Liver (tissue), 8 donors: ENCODE measurements at regions not wholly inside any gene's neighbourhood (a gene's known extent, or its start where the extent isn't known, plus 50 kb on each side); places are given as distances from the start of the nearest gene placed in this dataset.

Experiments used
- DNase-seq: peaks from one replicate; pipeline ENCODE4 v3.0.0-alpha.2; 2017; ENCODE audit warnings: low spot score
- H3K27ac ChIP-seq, 2 donors: one replicate each; pipeline ENCODE4 v1.7.0; 2013; ENCODE audit warnings: inconsistent platforms in 2 of 2, low read length in 2 of 2, control low read depth in 1 of 2, low read depth in 1 of 2, mild to moderate bottlenecking in 1 of 2
- H3K27me3 ChIP-seq, 4 donors: one replicate each; pipeline versions ENCODE4 v1.6.1 to v1.7.0; 2013; ENCODE audit warnings: low read length in 3 of 4, inconsistent platforms in 1 of 4, mild to moderate bottlenecking in 1 of 4, moderate library complexity in 1 of 4; ENCODE audit not compliant: control insufficient read depth in 4 of 4, insufficient read depth in 4 of 4
- H3K36me3 ChIP-seq, 4 donors: one replicate each; pipeline versions ENCODE4 v1.6.1 to v1.7.0; 2013; ENCODE audit warnings: low read length in 3 of 4, mild to moderate bottlenecking in 3 of 4, low read depth in 1 of 4, moderate library complexity in 1 of 4; ENCODE audit not compliant: control insufficient read depth in 4 of 4, insufficient read depth in 3 of 4
- H3K4me1 ChIP-seq, 4 donors: one replicate each; pipeline versions ENCODE4 v1.6.1 to v1.7.0; 2013; ENCODE audit warnings: low read length in 3 of 4, mild to moderate bottlenecking in 3 of 4, moderate library complexity in 1 of 4; ENCODE audit not compliant: control insufficient read depth in 4 of 4, insufficient read depth in 4 of 4
- H3K4me3 ChIP-seq, 3 donors: one replicate each; pipeline versions ENCODE4 v1.6.1 to v1.7.0; 2013; ENCODE audit warnings: low read length in 3 of 3, control low read depth in 1 of 3, low read depth in 1 of 3, mild to moderate bottlenecking in 1 of 3
- H3K9ac ChIP-seq, 2 donors: one replicate each; pipeline ENCODE4 v1.7.0; 2013; ENCODE audit warnings: low read length in 2 of 2, mild to moderate bottlenecking in 2 of 2, moderate library complexity in 2 of 2, control low read depth in 1 of 2, low read depth in 1 of 2
- H3K9me3 ChIP-seq, 4 donors: one replicate each; pipeline versions ENCODE4 v1.6.1 to v1.7.0; 2013; ENCODE audit warnings: low read length in 3 of 4; ENCODE audit not compliant: control insufficient read depth in 4 of 4
- EGR1 ChIP-seq, 2 donors: IDR thresholded peaks; 2 replicates each; pipeline ENCODE4 v1.6.1; 2016 to 2018; ENCODE audit warnings: antibody characterized with exemption in 2 of 2, low read depth in 2 of 2
- GABPA ChIP-seq, 2 donors: IDR thresholded peaks in 1 of 2; conservative IDR thresholded peaks in 1 of 2; 2 replicates each; pipeline ENCODE4 v1.6.1; 2016; ENCODE audit warnings: antibody characterized with exemption in 2 of 2, mild to moderate bottlenecking in 1 of 2, moderate library complexity in 1 of 2
- JUND ChIP-seq, 2 donors: IDR thresholded peaks; 2 replicates each; pipeline ENCODE4 v1.6.1; 2016; ENCODE audit warnings: antibody characterized with exemption in 2 of 2
- NR2F2 ChIP-seq: IDR thresholded peaks from 2 replicates; pipeline ENCODE4 v1.6.1; 2016; ENCODE audit warnings: antibody characterized with exemption
- SP1 ChIP-seq: IDR thresholded peaks from 2 replicates; pipeline ENCODE4 v1.6.1; 2018; ENCODE audit warnings: antibody characterized with exemption, mild to moderate bottlenecking
- TAF1 ChIP-seq: conservative IDR thresholded peaks from 2 replicates; pipeline ENCODE4 v1.6.1; 2016; ENCODE audit warnings: antibody characterized with exemption, mild to moderate bottlenecking
- YY1 ChIP-seq: IDR thresholded peaks from 2 replicates; pipeline ENCODE4 v1.6.1; 2016; ENCODE audit warnings: antibody characterized with exemption, mild to moderate bottlenecking
- WGBS: extraction: QIAGEN DNeasy Blood & Tissue Kit; methylation state at CpG from one replicate; pipeline ENCODE4 v1.1.7; 2013; 5-methylcytosine and 5-hydroxymethylcytosine counted together
- TF ChIP-seq, protein P1 (sequence below): IDR thresholded peaks from 2 replicates; pipeline ENCODE4 v1.6.1; 2016; ENCODE audit warnings: antibody characterized with exemption
- TF ChIP-seq, protein P2 (sequence below): fragments of 150-350 bp; IDR thresholded peaks from 2 replicates; pipeline ENCODE4 v1.5.1; 2017; ENCODE audit warnings: improper control_type of control experiment, low read depth, low read length; ENCODE audit not compliant: missing input control
- TF ChIP-seq, protein P3 (sequence below): IDR thresholded peaks from 2 replicates; pipeline ENCODE4 v1.6.1; 2016; ENCODE audit warnings: antibody characterized with exemption
- TF ChIP-seq, protein P4 (sequence below): IDR thresholded peaks from 2 replicates; pipeline ENCODE4 v1.6.1; 2016; ENCODE audit warnings: antibody characterized with exemption
- donor health status: healthy.
- donor health status: healthy.
- donor health status: healthy.
- donor health status: healthy.
- donor health status: healthy.

DNA sequence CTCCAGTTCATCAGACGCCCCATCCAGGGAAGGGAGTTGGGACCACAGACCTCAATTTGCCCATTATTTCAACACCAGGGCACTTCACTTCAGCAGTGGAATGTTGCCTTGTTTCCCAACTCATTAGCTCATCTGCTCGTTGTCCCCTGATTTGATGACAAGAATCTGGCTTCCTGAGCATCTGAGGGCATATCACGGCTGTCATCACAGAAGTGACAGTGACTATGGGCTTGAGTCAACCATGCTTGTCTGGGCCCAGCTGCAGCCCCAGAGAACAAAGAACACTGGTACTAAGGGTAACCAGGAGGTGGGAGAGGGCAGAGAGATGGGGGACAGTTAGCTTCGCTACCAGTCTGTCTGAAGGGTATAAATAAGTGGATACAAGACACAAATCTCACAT is 266.0 kb upstream of the SDK2 start:
- peaks cover 0 to 2% (median 1%) of the 10 kb centered on the region in 4 donors for H3K27me3 ChIP-seq
- WGBS, result 58% methylated on average over 4 of the region's 4 CpGs

DNA sequence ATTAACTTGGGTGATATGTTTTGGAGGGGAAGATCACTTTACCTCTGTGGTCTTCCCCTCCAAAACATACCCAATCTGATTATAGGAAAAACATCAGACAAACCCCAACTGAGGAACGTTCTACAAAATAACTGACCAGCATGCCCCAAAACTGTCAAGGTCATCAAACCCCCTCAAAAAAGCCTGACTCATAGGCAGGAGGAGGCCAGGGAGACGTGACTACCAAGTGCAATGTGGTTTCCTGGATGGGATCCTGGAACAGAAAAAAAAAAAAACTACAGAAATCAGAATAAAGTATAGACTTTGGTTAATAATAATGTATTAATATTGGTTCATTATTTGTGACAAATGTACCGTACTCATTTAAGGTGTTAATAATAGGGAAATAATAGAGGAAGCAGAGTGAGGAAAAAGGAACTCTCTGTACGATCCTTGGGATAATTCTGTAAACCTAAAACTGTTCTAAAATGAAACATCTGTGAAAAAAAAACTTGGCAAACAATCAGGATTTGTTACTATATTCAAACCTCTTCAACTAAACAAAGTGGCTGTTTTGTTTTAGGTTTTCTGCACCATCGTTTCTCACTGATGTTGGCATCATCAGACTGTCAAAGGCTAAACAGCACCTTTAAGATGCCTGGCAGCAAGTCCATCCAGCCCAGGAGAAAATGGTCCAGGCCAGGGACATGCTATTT is 266.7 kb upstream of the SDK2 start:
- H3K27ac ChIP-seq, result no peak overlapping the region
- H3K9me3 ChIP-seq, result peaks cover 0 to 16% (median 6%) of the 10 kb centered on the region in 4 donors
- peaks cover 0 to 2% (median 1%) of the 10 kb centered on the region in 4 donors for H3K27me3 ChIP-seq
- no peaks in the 10 kb centered on the region for H3K4me1 ChIP-seq
- no peak for DNase-seq
- H3K36me3 ChIP-seq, result no peaks in the 10 kb centered on the region
- no peak overlapping the region for H3K4me3 ChIP-seq
- H3K9ac ChIP-seq, result no peak overlapping the region
- TF ChIP-seq TAF1, result no peak
- no peak for TF ChIP-seq YY1
- WGBS, result 53% methylated on average over 5 of the region's 5 CpGs

More for the DNA sequence above, 266.0 kb upstream of the SDK2 start:
- H3K4me1 ChIP-seq, result no peaks in the 10 kb centered on the region
- no peak overlapping the region for H3K4me3 ChIP-seq
- H3K9ac ChIP-seq, result no peak overlapping the region
- no peak for DNase-seq
- H3K9me3 ChIP-seq, result peaks cover 0 to 16% (median 6%) of the 10 kb centered on the region in 4 donors
- H3K27ac ChIP-seq, result no peak overlapping the region
- H3K36me3 ChIP-seq, result no peaks in the 10 kb centered on the region
- TF ChIP-seq, protein P1, sequence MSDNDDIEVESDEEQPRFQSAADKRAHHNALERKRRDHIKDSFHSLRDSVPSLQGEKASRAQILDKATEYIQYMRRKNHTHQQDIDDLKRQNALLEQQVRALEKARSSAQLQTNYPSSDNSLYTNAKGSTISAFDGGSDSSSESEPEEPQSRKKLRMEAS, result no peak
- TF ChIP-seq, protein P2, sequence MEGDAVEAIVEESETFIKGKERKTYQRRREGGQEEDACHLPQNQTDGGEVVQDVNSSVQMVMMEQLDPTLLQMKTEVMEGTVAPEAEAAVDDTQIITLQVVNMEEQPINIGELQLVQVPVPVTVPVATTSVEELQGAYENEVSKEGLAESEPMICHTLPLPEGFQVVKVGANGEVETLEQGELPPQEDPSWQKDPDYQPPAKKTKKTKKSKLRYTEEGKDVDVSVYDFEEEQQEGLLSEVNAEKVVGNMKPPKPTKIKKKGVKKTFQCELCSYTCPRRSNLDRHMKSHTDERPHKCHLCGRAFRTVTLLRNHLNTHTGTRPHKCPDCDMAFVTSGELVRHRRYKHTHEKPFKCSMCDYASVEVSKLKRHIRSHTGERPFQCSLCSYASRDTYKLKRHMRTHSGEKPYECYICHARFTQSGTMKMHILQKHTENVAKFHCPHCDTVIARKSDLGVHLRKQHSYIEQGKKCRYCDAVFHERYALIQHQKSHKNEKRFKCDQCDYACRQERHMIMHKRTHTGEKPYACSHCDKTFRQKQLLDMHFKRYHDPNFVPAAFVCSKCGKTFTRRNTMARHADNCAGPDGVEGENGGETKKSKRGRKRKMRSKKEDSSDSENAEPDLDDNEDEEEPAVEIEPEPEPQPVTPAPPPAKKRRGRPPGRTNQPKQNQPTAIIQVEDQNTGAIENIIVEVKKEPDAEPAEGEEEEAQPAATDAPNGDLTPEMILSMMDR, result no peak
- TF ChIP-seq SP1 (no peak), GABPA (IDR thresholded peaks at IDR 0.05 in 1 of 2, conservative IDR thresholded peaks at IDR 0.05 in 1 of 2) (no peak)
- TF ChIP-seq, protein P3, sequence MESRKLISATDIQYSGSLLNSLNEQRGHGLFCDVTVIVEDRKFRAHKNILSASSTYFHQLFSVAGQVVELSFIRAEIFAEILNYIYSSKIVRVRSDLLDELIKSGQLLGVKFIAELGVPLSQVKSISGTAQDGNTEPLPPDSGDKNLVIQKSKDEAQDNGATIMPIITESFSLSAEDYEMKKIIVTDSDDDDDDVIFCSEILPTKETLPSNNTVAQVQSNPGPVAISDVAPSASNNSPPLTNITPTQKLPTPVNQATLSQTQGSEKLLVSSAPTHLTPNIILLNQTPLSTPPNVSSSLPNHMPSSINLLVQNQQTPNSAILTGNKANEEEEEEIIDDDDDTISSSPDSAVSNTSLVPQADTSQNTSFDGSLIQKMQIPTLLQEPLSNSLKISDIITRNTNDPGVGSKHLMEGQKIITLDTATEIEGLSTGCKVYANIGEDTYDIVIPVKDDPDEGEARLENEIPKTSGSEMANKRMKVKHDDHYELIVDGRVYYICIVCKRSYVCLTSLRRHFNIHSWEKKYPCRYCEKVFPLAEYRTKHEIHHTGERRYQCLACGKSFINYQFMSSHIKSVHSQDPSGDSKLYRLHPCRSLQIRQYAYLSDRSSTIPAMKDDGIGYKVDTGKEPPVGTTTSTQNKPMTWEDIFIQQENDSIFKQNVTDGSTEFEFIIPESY, result no peak

DNA sequence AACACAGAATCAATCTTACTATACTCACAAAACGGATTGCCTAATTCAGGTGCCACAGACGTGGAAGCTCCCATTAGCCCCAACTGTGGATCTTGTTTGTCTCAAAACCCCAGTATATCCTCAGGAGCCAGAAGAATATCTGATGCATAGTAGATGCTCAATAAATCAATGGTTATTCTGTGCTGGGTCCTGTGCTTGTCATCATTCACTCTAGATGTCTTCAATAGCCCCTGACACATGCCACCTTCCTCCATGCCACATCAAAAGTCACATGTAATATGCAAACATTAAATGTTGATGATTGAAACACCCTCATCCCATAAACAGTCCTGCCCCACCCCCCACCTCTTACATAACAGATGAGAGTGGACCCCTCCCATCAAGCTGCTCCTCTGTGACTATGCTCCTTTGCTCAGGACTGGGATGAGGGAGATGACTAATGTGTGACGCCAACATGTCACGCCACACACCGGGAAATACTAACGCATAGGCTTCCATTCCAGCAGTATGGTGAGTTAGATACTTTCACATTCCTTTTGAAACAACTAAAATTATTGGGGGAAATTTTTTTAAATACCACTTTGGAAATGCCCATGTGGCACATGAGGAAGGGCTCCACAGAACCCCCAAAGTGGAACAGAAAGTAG is 267.6 kb upstream of the SDK2 start:
- peaks cover 0 to 2% (median 0%) of the 10 kb centered on the region in 4 donors for H3K27me3 ChIP-seq
- WGBS, result 73% methylated on average over 6 of the region's 6 CpGs

More for the DNA sequence above, 267.6 kb upstream of the SDK2 start:
- no peak overlapping the region for H3K9ac ChIP-seq
- no peak overlapping the region for H3K4me3 ChIP-seq
- peaks cover 0 to 16% (median 5%) of the 10 kb centered on the region in 4 donors for H3K9me3 ChIP-seq
- DNase-seq, result no peak
- no peaks in the 10 kb centered on the region for H3K4me1 ChIP-seq
- H3K27ac ChIP-seq, result no peak overlapping the region
- TF ChIP-seq EGR1 (IDR thresholded peaks at IDR 0.05; ENCODE audit: low read depth in 2 of 2) (no peak), NR2F2 (no peak), TAF1 (no peak), SP1 (no peak), JUND (IDR thresholded peaks at IDR 0.05) (no peak)
- TF ChIP-seq, protein P4, sequence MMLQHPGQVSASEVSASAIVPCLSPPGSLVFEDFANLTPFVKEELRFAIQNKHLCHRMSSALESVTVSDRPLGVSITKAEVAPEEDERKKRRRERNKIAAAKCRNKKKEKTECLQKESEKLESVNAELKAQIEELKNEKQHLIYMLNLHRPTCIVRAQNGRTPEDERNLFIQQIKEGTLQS, result no peak
- H3K36me3 ChIP-seq, result no peaks in the 10 kb centered on the region
